Limb (tissue), 2 donors: ENCODE measurements at regions not wholly inside any gene's neighbourhood (a gene's known extent, or its start where the extent isn't known, plus 50 kb on each side); places are given as distances from the start of the nearest gene placed in this dataset.
"Not testable (repeated sequence)": the region's sequence is repeated elsewhere in the genome, so short reads cannot be mapped to it uniquely, and the experiment has no call there.

Experiments used
- DNase-seq, 2 donors: peaks; one replicate each; pipeline ENCODE4 v3.0.0-alpha.2; 2016; ENCODE audit errors: extremely low spot score in 2 of 2

GRCh38 chr3:20288050-20288449, 102.0 kb upstream of the SGO1 start:
- DNase-seq: no peak

GRCh38 chr3:20280257-20280656, 94.3 kb upstream of the SGO1 start:
- no peak for DNase-seq

GRCh38 chr3:20265977-20266376, 80.0 kb upstream of the SGO1 start:
- not testable (repeated sequence) for DNase-seq

GRCh38 chr3:20264900-20265567, 79.0 kb upstream of the SGO1 start:
- no peak for DNase-seq

- no peak for DNase-seq
These were observed 72.4 kb upstream of the SGO1 start for GRCh38 chr3:20258371-20258770.

- DNase-seq: no peak
These were observed 70.1 kb upstream of the SGO1 start for GRCh38 chr3:20256144-20256543.

- DNase-seq: no peak
These were observed 68.5 kb upstream of the SGO1 start for GRCh38 chr3:20254268-20255117.

GRCh38 chr3:20250786-20251185, 64.8 kb upstream of the SGO1 start:
- no peak for DNase-seq

- DNase-seq: no peak
These were observed 64.3 kb upstream of the SGO1 start for GRCh38 chr3:20250314-20250713.

- DNase-seq: no peak
These were observed 60.7 kb upstream of the SGO1 start for GRCh38 chr3:20246662-20247061.

GRCh38 chr3:20245781-20246180, 59.8 kb upstream of the SGO1 start:
- no peak for DNase-seq

- no peak for DNase-seq
These were observed 54.3 kb upstream of the SGO1 start for GRCh38 chr3:20240154-20240883.

GRCh38 chr3:20238199-20238598, 52.2 kb upstream of the SGO1 start:
- not testable (repeated sequence) for DNase-seq

GRCh38 chr3:20236603-20237002, 50.6 kb upstream of the SGO1 start:
- no peak for DNase-seq
